ENCODE measurements at regions not wholly inside any gene's neighbourhood (a gene's known extent, or its start where the extent isn't known, plus 50 kb on each side); places are given as distances from the start of the nearest gene placed in this dataset.

- TF ChIP-seq CTCF (IDR thresholded peaks at IDR 0.05) (no peak), POLR2A (IDR thresholded peaks at IDR 0.05) (no peak), POLR2AphosphoS5 (IDR thresholded peaks at IDR 0.05) (no peak)
Measured at GRCh38 chr10:131431978-131432690, 120.6 kb upstream of the TCERG1L start.
